Dermis microvascular lymphatic vessel endothelial cell (primary cell): ENCODE measurements at regions not wholly inside any gene's neighbourhood (a gene's known extent, or its start where the extent isn't known, plus 50 kb on each side); places are given as distances from the start of the nearest gene placed in this dataset.
A peak's percentile ranks its signal among the peaks of the same experiment; 100 is the strongest.

ENCODE experiments used
- DNase-seq, 2 donors: peaks; one replicate each; pipeline versions ENCODE4 v3.0.0 to v3.0.0-alpha.2; 2010; ENCODE audit warnings: low read depth in 2 of 2

- DNase-seq = no peak
Measured at GRCh38 chr7:25802473-25802872, 349.5 kb upstream of the NFE2L3 start.

- no peak for DNase-seq
Measured at GRCh38 chr7:25803117-25803887, 348.7 kb upstream of the NFE2L3 start.

- DNase-seq = no peak
Measured at GRCh38 chr7:25804154-25804553, 347.8 kb upstream of the NFE2L3 start.

- no peak for DNase-seq
Measured at GRCh38 chr7:25805027-25805687, 346.8 kb upstream of the NFE2L3 start.

- no peak for DNase-seq
Measured at GRCh38 chr7:25807086-25807611, 344.8 kb upstream of the NFE2L3 start.

- DNase-seq = no peak
Measured at GRCh38 chr7:25809441-25809840, 342.6 kb upstream of the NFE2L3 start.

- DNase-seq = no peak
Measured at GRCh38 chr7:25812086-25812850, 339.7 kb upstream of the NFE2L3 start.

- no peak for DNase-seq
Measured at GRCh38 chr7:25813381-25813780, 338.6 kb upstream of the NFE2L3 start.

- DNase-seq = no peak
Measured at GRCh38 chr7:25815711-25816110, 336.3 kb upstream of the NFE2L3 start.

GRCh38 chr7:25820432-25821040 lies 331.5 kb upstream of the NFE2L3 start:
- peak in 1 of 2 donors; percentile 31 for DNase-seq

GRCh38 chr7:25821225-25821624 lies 330.8 kb upstream of the NFE2L3 start:
- no peak for DNase-seq

- DNase-seq = no peak
Measured at GRCh38 chr7:25822823-25823222, 329.2 kb upstream of the NFE2L3 start.

GRCh38 chr7:25823571-25823970 lies 328.4 kb upstream of the NFE2L3 start:
- DNase-seq = no peak

GRCh38 chr7:25828468-25828867 lies 323.5 kb upstream of the NFE2L3 start:
- DNase-seq = no peak

- no peak for DNase-seq
Measured at GRCh38 chr7:25829663-25830062, 322.3 kb upstream of the NFE2L3 start.

GRCh38 chr7:25830215-25830614 lies 321.8 kb upstream of the NFE2L3 start:
- no peak for DNase-seq

GRCh38 chr7:25831062-25831691 lies 320.8 kb upstream of the NFE2L3 start:
- DNase-seq = no peak

GRCh38 chr7:25831831-25832411 lies 320.1 kb upstream of the NFE2L3 start:
- peak in 1 of 2 donors; percentile 35 for DNase-seq

GRCh38 chr7:25832456-25832855 lies 319.5 kb upstream of the NFE2L3 start:
- DNase-seq = peak in 1 of 2 donors; percentile 68

GRCh38 chr7:25832929-25833328 lies 319.1 kb upstream of the NFE2L3 start:
- DNase-seq = no peak

GRCh38 chr7:25834050-25834449 lies 317.9 kb upstream of the NFE2L3 start:
- DNase-seq = no peak
